VCaP (cell line): ENCODE measurements at regions not wholly inside any gene's neighbourhood (a gene's known extent, or its start where the extent isn't known, plus 50 kb on each side); places are given as distances from the start of the nearest gene placed in this dataset.

Experiments
- H3K27ac ChIP-seq: fragments of 450-650 bp; 2 replicates; pipeline ENCODE4 v1.5.1; 2017
- CTCF ChIP-seq: fragments of 450-650 bp; conservative IDR thresholded peaks from 2 replicates; pipeline ENCODE4 v1.5.1; 2017; ENCODE audit warnings: mild to moderate bottlenecking, moderate library complexity

- no peak overlapping the region for H3K27ac ChIP-seq
- TF ChIP-seq CTCF: no peak
These were observed 566.0 kb upstream of the MAP3K7 start for GRCh38 chr6:91152824-91153223.

GRCh38 chr6:91149956-91150705 lies 563.3 kb upstream of the MAP3K7 start:
- H3K27ac ChIP-seq: no peak overlapping the region

GRCh38 chr6:91149246-91149955 lies 562.5 kb upstream of the MAP3K7 start:
- no peak overlapping the region for H3K27ac ChIP-seq
- TF ChIP-seq CTCF: no peak

More at GRCh38 chr6:91149956-91150705, 563.3 kb upstream of the MAP3K7 start:
- TF ChIP-seq CTCF: no peak

- TF ChIP-seq CTCF: no peak
- no peak overlapping the region for H3K27ac ChIP-seq
These were observed 557.3 kb upstream of the MAP3K7 start for GRCh38 chr6:91144126-91144525.

GRCh38 chr6:91142154-91142553 lies 555.3 kb upstream of the MAP3K7 start:
- TF ChIP-seq CTCF: no peak
- H3K27ac ChIP-seq: no peak overlapping the region

GRCh38 chr6:91141346-91141745 lies 554.5 kb upstream of the MAP3K7 start:
- TF ChIP-seq CTCF: no peak
- no peak overlapping the region for H3K27ac ChIP-seq

- TF ChIP-seq CTCF: no peak
- no peak overlapping the region for H3K27ac ChIP-seq
These were observed 553.6 kb upstream of the MAP3K7 start for GRCh38 chr6:91140449-91140848.
